GM12865 (cell line): ENCODE measurements at regions not wholly inside any gene's neighbourhood (a gene's known extent, or its start where the extent isn't known, plus 50 kb on each side); places are given as distances from the start of the nearest gene placed in this dataset.

Experiments used
- DNase-seq: peaks from one replicate; pipeline ENCODE4 v3.0.0; 2010; ENCODE audit warnings: low read depth
- H3K4me3 ChIP-seq: 2 replicates; pipeline ENCODE4 v1.5.1; 2011; ENCODE audit warnings: mild to moderate bottlenecking, low read depth, low read length, control low read depth
- TF ChIP-seq, protein P1 (sequence below): IDR thresholded peaks from 2 replicates; pipeline ENCODE4 v1.5.1; 2011; ENCODE audit warnings: low read length, control low read depth, low read depth, inconsistent platforms; ENCODE audit not compliant: insufficient read depth; ENCODE audit errors: missing control alignments

DNA sequence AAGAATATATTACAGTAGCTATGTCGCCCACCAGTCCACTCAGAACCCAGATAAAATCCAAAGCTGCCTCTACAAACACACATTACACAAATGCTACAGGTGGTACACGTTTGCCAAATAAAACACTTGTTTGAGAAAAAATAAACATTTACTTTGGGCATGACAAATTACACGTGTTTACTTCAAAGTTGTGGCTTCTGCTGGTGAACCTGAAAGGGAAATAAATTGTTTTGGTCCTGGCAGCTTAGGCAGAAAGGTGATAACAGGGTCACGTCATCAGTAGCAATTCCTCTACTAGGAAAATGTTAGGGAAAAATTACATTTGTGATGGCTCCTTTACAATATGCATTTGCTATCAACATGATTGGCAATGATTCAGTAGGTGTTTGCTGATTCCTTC is 497.3 kb upstream of the WWC1 start:
- no peak for DNase-seq
- no peak overlapping the region for H3K4me3 ChIP-seq
- TF ChIP-seq, protein P1, sequence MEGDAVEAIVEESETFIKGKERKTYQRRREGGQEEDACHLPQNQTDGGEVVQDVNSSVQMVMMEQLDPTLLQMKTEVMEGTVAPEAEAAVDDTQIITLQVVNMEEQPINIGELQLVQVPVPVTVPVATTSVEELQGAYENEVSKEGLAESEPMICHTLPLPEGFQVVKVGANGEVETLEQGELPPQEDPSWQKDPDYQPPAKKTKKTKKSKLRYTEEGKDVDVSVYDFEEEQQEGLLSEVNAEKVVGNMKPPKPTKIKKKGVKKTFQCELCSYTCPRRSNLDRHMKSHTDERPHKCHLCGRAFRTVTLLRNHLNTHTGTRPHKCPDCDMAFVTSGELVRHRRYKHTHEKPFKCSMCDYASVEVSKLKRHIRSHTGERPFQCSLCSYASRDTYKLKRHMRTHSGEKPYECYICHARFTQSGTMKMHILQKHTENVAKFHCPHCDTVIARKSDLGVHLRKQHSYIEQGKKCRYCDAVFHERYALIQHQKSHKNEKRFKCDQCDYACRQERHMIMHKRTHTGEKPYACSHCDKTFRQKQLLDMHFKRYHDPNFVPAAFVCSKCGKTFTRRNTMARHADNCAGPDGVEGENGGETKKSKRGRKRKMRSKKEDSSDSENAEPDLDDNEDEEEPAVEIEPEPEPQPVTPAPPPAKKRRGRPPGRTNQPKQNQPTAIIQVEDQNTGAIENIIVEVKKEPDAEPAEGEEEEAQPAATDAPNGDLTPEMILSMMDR, result no peak

- no peak for DNase-seq
- TF ChIP-seq, protein P1, result no peak
- H3K4me3 ChIP-seq, result no peak overlapping the region
Measured at GRCh38 chr5:167796672-167797071, 494.8 kb upstream of the WWC1 start.

DNA sequence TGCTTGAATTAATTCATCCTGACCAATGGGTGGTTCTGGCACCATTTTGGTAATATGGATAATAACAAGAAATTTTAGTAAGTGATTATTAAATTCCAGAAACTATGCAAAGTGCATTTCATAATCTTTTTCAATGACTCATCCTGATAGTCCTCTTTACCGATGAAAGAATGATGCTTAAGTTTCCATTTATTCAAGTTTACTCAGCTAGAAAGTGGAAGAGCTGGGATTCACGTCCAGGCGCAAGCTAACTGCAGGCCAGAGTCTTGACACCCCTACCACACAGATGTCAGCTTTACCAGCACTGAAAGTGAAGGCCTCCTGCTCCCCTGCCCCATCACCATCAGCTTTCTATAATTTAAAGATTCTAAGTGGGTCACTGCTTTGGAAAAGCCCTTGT is 493.5 kb upstream of the WWC1 start:
- TF ChIP-seq, protein P1, result no peak
- no peak overlapping the region for H3K4me3 ChIP-seq
- no peak for DNase-seq

DNA sequence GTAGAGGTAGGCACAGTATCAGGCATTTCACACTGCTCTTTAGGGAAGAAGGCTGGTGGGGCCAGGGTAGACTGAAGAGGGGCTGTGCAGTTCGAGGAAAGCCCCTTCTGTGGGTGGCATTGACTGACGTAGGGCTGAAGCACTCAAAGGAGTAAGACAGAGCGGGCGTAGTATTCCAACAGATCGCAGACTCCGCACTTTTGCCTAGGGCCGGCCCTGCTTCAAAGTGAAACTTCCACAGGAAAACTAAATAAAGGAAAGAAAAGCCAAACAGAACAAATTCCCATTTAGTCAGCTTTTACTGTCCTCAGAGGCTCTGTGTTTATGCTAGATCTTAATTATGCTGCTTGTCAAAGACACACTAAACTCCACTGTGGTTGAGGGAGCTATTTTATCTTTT is 493.0 kb upstream of the WWC1 start:
- TF ChIP-seq, protein P1, result no peak
- no peak overlapping the region for H3K4me3 ChIP-seq
- no peak for DNase-seq

DNA sequence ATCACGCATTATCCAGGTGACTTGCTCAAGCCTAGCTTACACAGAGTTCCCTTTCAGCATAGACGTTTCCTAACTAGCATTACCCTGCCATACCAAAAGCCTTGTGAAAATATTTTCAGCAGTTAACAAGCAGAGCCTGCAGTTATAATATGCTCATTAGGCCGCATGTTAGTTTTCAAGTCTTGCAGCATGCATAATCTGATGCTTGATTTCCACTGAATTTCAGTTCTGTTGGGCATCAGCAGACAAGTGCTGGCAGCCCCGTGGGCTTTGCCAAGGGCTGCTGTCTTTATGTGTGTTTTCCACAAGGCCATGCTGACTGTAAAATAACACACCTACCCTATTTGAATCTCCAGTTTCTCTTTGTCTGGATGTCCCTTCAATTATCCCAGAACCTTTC is 491.0 kb upstream of the WWC1 start:
- no peak overlapping the region for H3K4me3 ChIP-seq
- no peak for DNase-seq
- TF ChIP-seq, protein P1, result no peak

DNA sequence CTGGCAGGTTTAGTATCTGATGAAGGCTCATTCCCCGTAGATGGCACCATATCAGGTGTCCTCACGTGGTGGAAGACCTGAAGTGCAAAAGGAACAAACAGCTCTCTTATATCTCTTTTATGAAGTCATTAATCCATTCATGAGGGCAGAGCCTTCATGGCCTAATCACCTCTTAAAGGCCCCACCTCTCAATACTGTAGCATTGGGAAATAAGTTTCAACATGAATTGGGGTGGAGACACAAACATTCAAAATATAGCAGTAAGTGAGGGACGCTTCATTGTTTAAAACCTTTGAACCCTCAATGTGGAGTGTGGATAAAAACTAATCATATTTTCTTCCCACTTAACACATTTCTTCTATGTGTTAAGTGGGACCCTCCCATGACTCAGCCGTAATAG is 489.4 kb upstream of the WWC1 start:
- no peak overlapping the region for H3K4me3 ChIP-seq
- TF ChIP-seq, protein P1, result no peak
- DNase-seq, result no peak

GRCh38 chr5:167802755-167803431 is 488.6 kb upstream of the WWC1 start:
- TF ChIP-seq, protein P1, result no peak
- DNase-seq, result no peak
- H3K4me3 ChIP-seq, result no peak overlapping the region
